Upper lobe of left lung (tissue), 4 donors: ENCODE measurements at regions not wholly inside any gene's neighbourhood (a gene's known extent, or its start where the extent isn't known, plus 50 kb on each side); places are given as distances from the start of the nearest gene placed in this dataset.

Experiments used
- CTCF ChIP-seq, 6 experiments: fragments of 450-650 bp in 4 of 6; fragments of 200-600 bp in 2 of 6; sonication (generic) in 2 of 6; IDR thresholded peaks; one replicate each; pipeline ENCODE4 v1.5.1; 2016 to 2019; ENCODE audit warnings: antibody characterized with exemption in 6 of 6
- EP300 ChIP-seq, 4 donors: sonication (generic); formaldehyde crosslinking; IDR thresholded peaks; one replicate each; pipeline ENCODE4 v1.5.1; 2017; ENCODE audit warnings: antibody characterized with exemption in 4 of 4, control low read depth in 2 of 4
- POLR2A ChIP-seq, 4 donors: fragments of 450-650 bp; IDR thresholded peaks; one replicate each; pipeline ENCODE4 v1.5.1; 2016 to 2017; ENCODE audit warnings: antibody characterized with exemption in 4 of 4, mild to moderate bottlenecking in 2 of 4

- no peak for TF ChIP-seq CTCF (IDR thresholded peaks at IDR 0.05)
- TF ChIP-seq POLR2A (IDR thresholded peaks at IDR 0.05): no peak
- no peak for TF ChIP-seq EP300 (IDR thresholded peaks at IDR 0.05)
Measured at GRCh38 chr2:206858687-206859329, 80.5 kb upstream of the CPO start.
